K562 (cell line): ENCODE measurements at regions not wholly inside any gene's neighbourhood (a gene's known extent, or its start where the extent isn't known, plus 50 kb on each side); places are given as distances from the start of the nearest gene placed in this dataset.

ENCODE experiments used
- CTCF ChIP-seq, 3 experiments: IDR thresholded peaks in 2 of 3; conservative IDR thresholded peaks in 1 of 3; 2 replicates each; pipeline ENCODE4 v1.5.1; 2011 to 2012; ENCODE audit warnings: low read length in 3 of 3, mild to moderate bottlenecking in 3 of 3, control low read depth in 2 of 3, improper control_type of control experiment in 1 of 3, inconsistent platforms in 1 of 3, low read depth in 1 of 3, mixed read lengths in 1 of 3, moderate library complexity in 1 of 3; ENCODE audit not compliant: insufficient read depth in 2 of 3
- EHMT2 ChIP-seq: fragments of 450-650 bp; IDR thresholded peaks from 2 replicates; pipeline ENCODE4 v1.6.1; 2018; ENCODE audit warnings: antibody characterized with exemption
- EZH2 ChIP-seq: IDR thresholded peaks from 2 replicates; pipeline ENCODE4 v1.6.1; 2012; ENCODE audit warnings: low read depth, mild to moderate bottlenecking, inconsistent platforms, low read length, borderline replicate concordance
- RFX5 ChIP-seq: IDR thresholded peaks from 2 replicates; pipeline ENCODE4 v1.6.1; 2011; ENCODE audit warnings: low read depth, mild to moderate bottlenecking, improper control_type of control experiment, low read length
- TCF3 ChIP-seq: sonication (generic); formaldehyde crosslinking; IDR thresholded peaks from 2 replicates; pipeline ENCODE4 v1.4.0; 2020; ENCODE audit warnings: mild to moderate bottlenecking, missing genetic modification reagents
- ZNF197 ChIP-seq: fragments of 200-800 bp; sonication (Bioruptor generic); IDR thresholded peaks from 2 replicates; pipeline ENCODE4 v1.6.1; 2016; ENCODE audit warnings: low read depth, missing genetic modification characterization, missing compliant biosample characterization

DNA sequence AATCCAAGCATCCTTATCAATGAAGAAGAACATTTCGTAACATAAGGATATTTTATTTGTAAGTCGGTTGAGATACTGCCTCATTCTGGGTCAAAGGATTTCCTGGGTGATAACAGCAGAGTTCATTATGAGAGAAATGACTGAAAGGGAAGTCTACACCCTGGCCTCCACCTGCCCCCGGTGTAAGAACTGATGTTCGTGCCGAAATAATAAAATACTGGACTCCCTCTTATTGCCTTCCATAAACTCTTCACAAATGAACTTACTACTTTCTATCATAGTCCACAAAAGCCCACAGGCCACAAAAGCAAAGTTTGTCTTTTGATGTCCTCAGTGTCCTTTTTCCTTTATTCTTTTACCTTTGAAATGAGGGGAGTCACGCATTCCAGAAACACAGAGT lies 174.4 kb downstream of the SERPINI1 start:
- TF ChIP-seq ZNF197 (no peak), EHMT2 (no peak), RFX5 (no peak), CTCF (IDR thresholded peaks at IDR 0.05 in 2 of 3, conservative IDR thresholded peaks at IDR 0.05 in 1 of 3; ENCODE audit: insufficient read depth in 2 of 3, low read depth in 1 of 3, low read length in 3 of 3) (no peak), TCF3 (CRISPR knock-in tag) (no peak), EZH2 (no peak)
